H1 (cell line): ENCODE measurements at regions not wholly inside any gene's neighbourhood (a gene's known extent, or its start where the extent isn't known, plus 50 kb on each side); places are given as distances from the start of the nearest gene placed in this dataset.

ENCODE experiments used
- CTCF ChIA-PET: fragments of 300-600 bp; sonication (Branson Sonifier 250); formaldehyde crosslinking; loops from one replicate; lab custom pipeline; 2021; ENCODE audit not compliant: partially characterized antibody; lab: Charles Lee
- POLR2A ChIA-PET: fragments of 300-600 bp; sonication (Branson Sonifier 250); formaldehyde crosslinking; loops from one replicate; lab custom pipeline; 2021; ENCODE audit warnings: inconsistent platforms; ENCODE audit not compliant: partially characterized antibody; lab: Charles Lee
- DNase-seq, 2 experiments: peaks; one replicate each; pipeline versions ENCODE4 v3.0.0 to v3.0.0-alpha.2; 2010 to 2022; ENCODE audit warnings: low spot score in 2 of 2, low read depth in 1 of 2, mixed read lengths in 1 of 2
- FAIRE-seq: peaks from 2 replicates; lab custom pipeline; 2011; peaks lifted over from hg19 to GRCh38; lab: Jason Lieb, UNC
- H2AFZ ChIP-seq: 2 replicates; pipeline ENCODE4 v1.8.1; 2012; ENCODE audit warnings: low read length, inconsistent platforms
- H2AK5ac ChIP-seq: 2 replicates; pipeline ENCODE4 v1.6.1; 2013; ENCODE audit warnings: low read depth, low read length
- H2BK120ac ChIP-seq: replicated peaks from 2 replicates; pipeline ENCODE3; 2013; ENCODE audit warnings: low read depth, low read length, inconsistent platforms
- H2BK12ac ChIP-seq: 2 replicates; pipeline ENCODE4 v1.6.1; 2013; ENCODE audit warnings: low read depth, low read length
- H2BK15ac ChIP-seq: 2 replicates; pipeline ENCODE4 v1.6.1; 2013; ENCODE audit warnings: low read length
- H2BK20ac ChIP-seq: 2 replicates; pipeline ENCODE4 v1.6.1; 2013; ENCODE audit warnings: low read length
- H2BK5ac ChIP-seq: 2 replicates; pipeline ENCODE4 v1.6.1; 2013; ENCODE audit warnings: low read depth, low read length
- H3K14ac ChIP-seq: 2 replicates; pipeline ENCODE4 v1.6.1; 2013; ENCODE audit warnings: inconsistent platforms; ENCODE audit not compliant: insufficient read length
- H3K18ac ChIP-seq: 2 replicates; pipeline ENCODE4 v1.6.1; 2013; ENCODE audit warnings: low read length; ENCODE audit errors: extremely low read depth
- H3K23ac ChIP-seq: 2 replicates; pipeline ENCODE4 v1.6.1; 2013; ENCODE audit warnings: inconsistent platforms; ENCODE audit not compliant: insufficient read length
- H3K23me2 ChIP-seq: 2 replicates; pipeline ENCODE4 v1.6.1; 2013; ENCODE audit warnings: low read depth, low read length
- H3K27ac ChIP-seq: 2 replicates; pipeline ENCODE4 v1.6.1; 2011; ENCODE audit warnings: low read depth, low read length, inconsistent platforms
- H3K27me3 ChIP-seq, 4 experiments: replicated peaks in 1 of 4; 1 replicate in 1 of 4; 2 replicates in 3 of 4; pipeline versions ENCODE4 v1.6.1 to v1.8.1; 2011 to 2013; ENCODE audit warnings: low read length in 3 of 4, mild to moderate bottlenecking in 3 of 4, inconsistent platforms in 2 of 4, mixed read lengths in 2 of 4, moderate library complexity in 1 of 4; ENCODE audit not compliant: control insufficient read depth in 3 of 4, insufficient read depth in 3 of 4; ENCODE audit errors: extremely low read depth in 1 of 4
- H3K36me3 ChIP-seq, 4 experiments: 2 replicates each; pipeline versions ENCODE4 v1.6.1 to v1.8.1; 2011 to 2013; ENCODE audit warnings: mild to moderate bottlenecking in 4 of 4, low read length in 3 of 4, moderate library complexity in 2 of 4, control low read depth in 1 of 4, inconsistent platforms in 1 of 4; ENCODE audit not compliant: insufficient read depth in 4 of 4, control insufficient read depth in 2 of 4
- H3K4ac ChIP-seq: replicated peaks from 2 replicates; pipeline ENCODE3; 2013; ENCODE audit warnings: low read length, low read depth, mixed read lengths, inconsistent platforms; ENCODE audit not compliant: insufficient read length
- H3K4me1 ChIP-seq, 4 experiments: replicated peaks in 1 of 4; 1 replicate in 1 of 4; 2 replicates in 3 of 4; pipeline versions ENCODE4 v1.6.1 to v1.8.1; 2011 to 2013; ENCODE audit warnings: low read length in 3 of 4, inconsistent platforms in 2 of 4, mixed read lengths in 1 of 4; ENCODE audit not compliant: insufficient read depth in 4 of 4, control insufficient read depth in 3 of 4
- H3K4me2 ChIP-seq, 2 experiments: 2 replicates each; pipeline versions ENCODE4 v1.6.1 to v1.8.1; 2011 to 2013; ENCODE audit warnings: low read depth in 2 of 2, low read length in 2 of 2, control low read depth in 1 of 2, inconsistent platforms in 1 of 2, mild to moderate bottlenecking in 1 of 2; ENCODE audit not compliant: insufficient read depth in 1 of 2
- H3K4me3 ChIP-seq, 4 experiments: fragments of 200-600, 300-600 bp in 1 of 4; sonication (generic), shearing (Covaris generic), sonication (Bioruptor Twin) in 1 of 4; 2 replicates each; pipeline versions ENCODE4 v1.5.1 to v1.8.1; 2011 to 2016; ENCODE audit warnings: low read length in 4 of 4, low read depth in 3 of 4, control low read depth in 2 of 4, inconsistent platforms in 2 of 4, mild to moderate bottlenecking in 2 of 4, mixed read lengths in 1 of 4, moderate library complexity in 1 of 4; ENCODE audit not compliant: insufficient read depth in 2 of 4; ENCODE audit errors: extremely low read depth in 1 of 4
- H3K56ac ChIP-seq: replicated peaks from 2 replicates; pipeline ENCODE3; 2013; ENCODE audit warnings: low read depth, mild to moderate bottlenecking, mixed read lengths, low read length, inconsistent platforms; ENCODE audit not compliant: insufficient read length
- H3K79me1 ChIP-seq: 2 replicates; pipeline ENCODE4 v1.6.1; 2013; ENCODE audit warnings: low read depth, low read length, control low read depth
- H3K79me2 ChIP-seq, 2 experiments: 2 replicates each; pipeline versions ENCODE4 v1.6.1 to v1.8.1; 2012 to 2013; ENCODE audit warnings: low read length in 2 of 2, mild to moderate bottlenecking in 2 of 2, inconsistent platforms in 1 of 2; ENCODE audit not compliant: insufficient read depth in 2 of 2, control insufficient read depth in 1 of 2
- H3K9ac ChIP-seq, 4 experiments: replicated peaks in 1 of 4; 1 replicate in 1 of 4; 2 replicates in 3 of 4; pipeline versions ENCODE4 v1.6.1 to v1.8.1; 2011 to 2013; ENCODE audit warnings: low read depth in 3 of 4, low read length in 3 of 4, control low read depth in 2 of 4, mild to moderate bottlenecking in 2 of 4, moderate library complexity in 2 of 4, inconsistent platforms in 1 of 4; ENCODE audit errors: extremely low read depth in 1 of 4
- H3K9me3 ChIP-seq, 2 experiments: 2 replicates each; pipeline versions ENCODE4 v1.6.1 to v1.8.1; 2012 to 2013; ENCODE audit warnings: mild to moderate bottlenecking in 2 of 2, moderate library complexity in 2 of 2, control low read depth in 1 of 2, inconsistent platforms in 1 of 2, low read depth in 1 of 2, low read length in 1 of 2, mixed read lengths in 1 of 2; ENCODE audit not compliant: insufficient read depth in 2 of 2
- H4K20me1 ChIP-seq, 2 experiments: replicated peaks in 1 of 2; 2 replicates each; pipeline versions ENCODE3 to v1.8.1; 2011 to 2013; ENCODE audit warnings: inconsistent platforms in 2 of 2, low read length in 2 of 2, mild to moderate bottlenecking in 1 of 2; ENCODE audit not compliant: insufficient read depth in 2 of 2, control insufficient read depth in 1 of 2
- H4K5ac ChIP-seq: 2 replicates; pipeline ENCODE4 v1.6.1; 2013; ENCODE audit warnings: low read length, low read depth, mixed read lengths, inconsistent platforms; ENCODE audit not compliant: insufficient read length
- H4K8ac ChIP-seq: 2 replicates; pipeline ENCODE4 v1.8.0; 2013; ENCODE audit warnings: mild to moderate bottlenecking, moderate library complexity, low read length, inconsistent platforms; ENCODE audit not compliant: insufficient read depth; ENCODE audit errors: extremely low read depth
- H4K91ac ChIP-seq: replicated peaks from 2 replicates; pipeline ENCODE3; 2013; ENCODE audit warnings: low read length, mixed read lengths, inconsistent platforms; ENCODE audit not compliant: insufficient read length
- NANOG ChIP-seq: IDR thresholded peaks from 2 replicates; pipeline ENCODE4 v1.6.1; 2011; ENCODE audit warnings: low read length, low read depth, mild to moderate bottlenecking, inconsistent platforms; ENCODE audit not compliant: insufficient read depth, poor library complexity, severe bottlenecking
- RBBP5 ChIP-seq: IDR thresholded peaks from 2 replicates; pipeline ENCODE4 v1.7.1; 2012; ENCODE audit warnings: low read depth, mild to moderate bottlenecking, inconsistent platforms, low read length, moderate library complexity, borderline replicate concordance
- TAF1 ChIP-seq: IDR thresholded peaks from 2 replicates; pipeline ENCODE4 v1.6.1; 2011; ENCODE audit warnings: mild to moderate bottlenecking, low read depth, low read length
- WGBS, 2 experiments: shearing (Covaris generic) in 1 of 2; methylation state at CpG; one replicate each; pipeline versions ENCODE4 v1.1.6 to v1.1.7; 2013 to 2015; ENCODE audit warnings: low lambda C conversion rate in 2 of 2, mixed read lengths in 2 of 2, inconsistent platforms in 1 of 2, low coverage in 1 of 2, missing lambda C conversion rate in 1 of 2; ENCODE audit not compliant: insufficient replicate concordance in 2 of 2, insufficient coverage in 1 of 2, insufficient read length in 1 of 2; ENCODE audit errors: extremely low coverage in 1 of 2, missing lambda C conversion rate in 1 of 2; 5-methylcytosine and 5-hydroxymethylcytosine counted together

DNA sequence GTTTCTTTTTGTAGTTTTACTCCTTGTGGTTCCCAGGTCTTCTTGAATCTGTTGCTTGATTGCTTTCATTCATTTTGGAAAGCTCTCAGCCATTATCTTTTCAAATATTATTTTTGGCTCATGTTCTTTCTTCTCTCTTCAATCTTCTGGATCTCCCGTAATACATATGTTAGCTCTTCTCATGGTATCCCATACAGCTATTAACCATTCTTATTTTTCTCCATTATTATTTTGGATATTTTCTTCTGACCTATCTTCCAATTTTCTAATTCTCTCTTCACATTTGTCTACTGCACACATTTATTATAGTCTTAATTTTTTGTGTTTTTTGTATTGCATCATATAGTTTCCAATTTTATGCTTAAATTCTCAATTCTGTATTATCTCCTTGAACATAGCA, 123.9 kb upstream of the ARID2 start:
- H3K23me2 ChIP-seq: no peaks in the 10 kb centered on the region
- POLR2A ChIA-PET: no interaction called here
- H3K36me3 ChIP-seq: no peaks in the 10 kb centered on the region
- no peak overlapping the region for H2AK5ac ChIP-seq
- no peak overlapping the region for H2BK15ac ChIP-seq
- H3K23ac ChIP-seq: no peak overlapping the region
- no peak overlapping the region for H3K14ac ChIP-seq
- no peak overlapping the region for H2BK12ac ChIP-seq
- no peak overlapping the region for H2BK20ac ChIP-seq
- H3K27me3 ChIP-seq: no peaks in the 10 kb centered on the region
- H3K79me1 ChIP-seq: no peaks in the 10 kb centered on the region
- H3K9me3 ChIP-seq: no peaks in the 10 kb centered on the region
- no peak overlapping the region for H4K8ac ChIP-seq
- no peak overlapping the region for H3K9ac ChIP-seq
- H3K4me3 ChIP-seq: no peak overlapping the region
- H3K79me2 ChIP-seq: no peaks in the 10 kb centered on the region
- H3K4me2 ChIP-seq: no peak overlapping the region
- no peak overlapping the region for H3K27ac ChIP-seq
- no peak overlapping the region for H4K5ac ChIP-seq
- no peak for DNase-seq
- TF ChIP-seq TAF1: no peak
- TF ChIP-seq NANOG: no peak
- no peak for TF ChIP-seq RBBP5
- WGBS, 2 experiments: 88% methylated on average over 1 of the region's 1 CpG; no CpG with 5 or more reads in 1 of the 2 experiments
- no peak overlapping the region for H3K4ac ChIP-seq
- H2BK120ac ChIP-seq: no peak overlapping the region
- no peak for FAIRE-seq
- H2BK5ac ChIP-seq: no peak overlapping the region
- no peaks in the 10 kb centered on the region for H4K20me1 ChIP-seq
- CTCF ChIA-PET: interaction anchor here (0.7 to 1.2 kb wide), 3 partner anchors 13 to 80 kb away, joined by 3 read pairs; no protein-coding TSS in a partner anchor
- no peak overlapping the region for H3K56ac ChIP-seq
- H3K18ac ChIP-seq: no peak overlapping the region
- H3K4me1 ChIP-seq: no peaks in the 10 kb centered on the region
- H4K91ac ChIP-seq: no peak overlapping the region
- no peak overlapping the region for H2AFZ ChIP-seq
